ENCODE measurements at regions not wholly inside any gene's neighbourhood (a gene's known extent, or its start where the extent isn't known, plus 50 kb on each side); places are given as distances from the start of the nearest gene placed in this dataset.

GRCh38 chr5:174282391-174282790 lies 236.9 kb downstream of the NSG2 start:
- TF ChIP-seq CTCF (IDR thresholded peaks at IDR 0.05; ENCODE audit: poor library complexity) (no peak), EZH2phosphoT487 (IDR thresholded peaks at IDR 0.05; ENCODE audit: low read depth, severe bottlenecking, unreplicated experiment) (no peak), EZH2 (IDR thresholded peaks at IDR 0.05; ENCODE audit: borderline replicate concordance) (no peak)
